Kidney epithelial cell (primary cell): ENCODE measurements at regions not wholly inside any gene's neighbourhood (a gene's known extent, or its start where the extent isn't known, plus 50 kb on each side); places are given as distances from the start of the nearest gene placed in this dataset.

Source experiments
- DNase-seq: peaks from one replicate; pipeline ENCODE4 v3.0.0-alpha.2; 2010; ENCODE audit warnings: low read depth
- H3K27me3 ChIP-seq: 2 replicates; pipeline ENCODE4 v1.6.0; 2011; ENCODE audit warnings: low read length; ENCODE audit not compliant: control insufficient read depth, insufficient read depth
- H3K36me3 ChIP-seq: 2 replicates; pipeline ENCODE4 v1.5.1; 2011; ENCODE audit warnings: low read length; ENCODE audit not compliant: control insufficient read depth, insufficient read depth
- H3K4me3 ChIP-seq: 2 replicates; pipeline ENCODE4 v1.5.1; 2011; ENCODE audit warnings: low read depth, mild to moderate bottlenecking, control low read depth, low read length
- CTCF ChIP-seq: IDR thresholded peaks from 2 replicates; pipeline ENCODE4 v1.5.1; 2011; ENCODE audit warnings: mild to moderate bottlenecking, moderate library complexity, low read length, control low read depth, inconsistent platforms; ENCODE audit not compliant: insufficient read depth, poor library complexity, severe bottlenecking

GRCh38 chr15:95291898-95292472 is 1038.5 kb upstream of the NR2F2 start:
- no peak for DNase-seq
- Histone ChIP-seq H3K4me3 (no peak overlapping the region), H3K27me3 (no peaks in the 10 kb centered on the region), H3K36me3 (no peaks in the 10 kb centered on the region)
- TF ChIP-seq CTCF: peak; percentile 55

DNA sequence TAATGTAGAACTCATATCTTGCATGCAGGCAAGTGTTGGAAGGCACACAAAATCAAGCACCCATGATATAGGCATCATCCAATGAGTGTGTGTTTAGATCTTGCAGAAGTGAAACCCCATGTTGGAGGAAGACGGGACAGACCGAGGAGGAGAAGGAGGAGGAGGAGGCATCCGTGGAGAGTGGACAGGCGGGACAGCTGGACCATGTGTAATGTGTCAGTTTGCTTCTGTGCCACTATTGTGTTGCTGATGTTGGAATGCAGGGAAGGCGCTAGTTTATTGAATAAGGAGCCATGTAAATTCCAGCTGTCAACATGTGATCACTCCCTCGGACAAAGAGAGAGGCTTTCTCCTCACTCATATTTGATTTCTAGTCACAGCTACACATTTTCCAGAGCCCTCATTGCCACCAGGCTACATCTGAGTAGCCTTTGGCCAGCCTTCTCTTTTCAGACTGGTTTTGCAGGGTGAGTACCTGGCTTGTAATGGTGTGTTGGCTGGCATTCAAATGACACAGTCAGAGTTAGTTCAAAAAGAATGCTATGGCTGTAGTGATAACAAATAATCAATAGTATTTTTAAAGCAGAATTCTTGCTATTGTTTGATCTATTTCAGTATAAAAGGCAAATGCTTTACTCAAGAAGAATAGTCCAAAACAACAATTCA is 1037.6 kb upstream of the NR2F2 start:
- DNase-seq: no peak
- H3K36me3 ChIP-seq: no peaks in the 10 kb centered on the region
- H3K27me3 ChIP-seq: no peaks in the 10 kb centered on the region
- TF ChIP-seq CTCF: no peak
- H3K4me3 ChIP-seq: no peak overlapping the region

GRCh38 chr15:95293456-95294031 is 1037.0 kb upstream of the NR2F2 start:
- no peak for DNase-seq

DNA sequence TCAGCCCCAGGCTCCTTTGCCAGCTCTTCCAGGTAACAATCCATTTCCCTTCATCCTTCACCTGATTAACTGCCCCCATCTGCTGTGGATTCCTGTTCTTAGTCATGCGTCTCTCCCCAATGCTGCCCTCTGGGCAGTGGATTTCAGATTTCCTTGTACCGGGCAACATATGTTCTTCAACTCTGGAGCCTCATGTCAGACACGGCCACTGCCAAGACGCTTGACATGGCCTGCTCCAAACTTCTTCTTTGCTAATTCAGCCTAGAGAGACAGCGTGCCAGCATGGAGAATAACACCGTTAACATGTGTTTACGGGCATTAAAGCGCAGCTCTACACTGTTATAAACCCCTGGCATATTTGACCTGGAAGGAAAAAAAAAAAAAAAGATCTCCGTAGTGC is 1035.1 kb upstream of the NR2F2 start:
- no peaks in the 10 kb centered on the region for H3K36me3 ChIP-seq
- no peak for TF ChIP-seq CTCF
- H3K4me3 ChIP-seq: no peak overlapping the region
- DNase-seq: no peak
- no peaks in the 10 kb centered on the region for H3K27me3 ChIP-seq

More at GRCh38 chr15:95293456-95294031, 1037.0 kb upstream of the NR2F2 start:
- no peak overlapping the region for H3K4me3 ChIP-seq
- TF ChIP-seq CTCF: no peak
- no peaks in the 10 kb centered on the region for H3K36me3 ChIP-seq
- no peaks in the 10 kb centered on the region for H3K27me3 ChIP-seq

GRCh38 chr15:95295896-95296625 is 1034.4 kb upstream of the NR2F2 start:
- H3K36me3 ChIP-seq: no peaks in the 10 kb centered on the region
- TF ChIP-seq CTCF: no peak
- no peak for DNase-seq
- H3K27me3 ChIP-seq: no peaks in the 10 kb centered on the region
- H3K4me3 ChIP-seq: no peak overlapping the region
